ENCODE measurements at regions not wholly inside any gene's neighbourhood (a gene's known extent, or its start where the extent isn't known, plus 50 kb on each side); places are given as distances from the start of the nearest gene placed in this dataset.
"Not testable (repeated sequence)": the region's sequence is repeated elsewhere in the genome, so short reads cannot be mapped to it uniquely, and the experiment has no call there.

DNA sequence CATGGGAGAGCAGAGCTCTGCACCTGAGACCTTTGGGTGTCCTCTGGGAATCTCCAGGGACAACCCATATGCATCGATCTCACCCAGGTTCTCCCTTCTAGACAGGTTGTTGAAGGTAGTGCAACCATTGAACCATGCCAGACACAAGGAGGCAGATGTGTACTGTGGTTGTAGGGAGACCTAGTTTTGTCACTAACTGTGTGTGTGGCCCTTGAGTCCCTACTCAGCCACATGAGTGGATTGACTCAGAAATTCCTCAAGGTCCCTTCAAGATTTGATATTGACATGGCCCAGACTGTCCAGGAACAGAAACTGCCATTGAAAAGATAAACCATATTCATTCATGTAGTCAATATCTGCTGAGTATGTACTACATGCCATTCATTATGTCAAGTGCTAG is 396.4 kb upstream of the CCL2 start:
- Mint-ChIP-seq H3K9me3 (no peaks in the 10 kb centered on the region), H3K27me3 (peaks cover 5% of the 10 kb centered on the region), H3K27ac (no peak overlapping the region), H3K4me1 (ENCODE audit: low read depth) (no peaks in the 10 kb centered on the region), H3K36me3 (ENCODE audit: low read depth) (no peaks in the 10 kb centered on the region), H3K4me3 (no peak overlapping the region)
- intact Hi-C loops (cut with micrococcal nuclease) = no loop called here

DNA sequence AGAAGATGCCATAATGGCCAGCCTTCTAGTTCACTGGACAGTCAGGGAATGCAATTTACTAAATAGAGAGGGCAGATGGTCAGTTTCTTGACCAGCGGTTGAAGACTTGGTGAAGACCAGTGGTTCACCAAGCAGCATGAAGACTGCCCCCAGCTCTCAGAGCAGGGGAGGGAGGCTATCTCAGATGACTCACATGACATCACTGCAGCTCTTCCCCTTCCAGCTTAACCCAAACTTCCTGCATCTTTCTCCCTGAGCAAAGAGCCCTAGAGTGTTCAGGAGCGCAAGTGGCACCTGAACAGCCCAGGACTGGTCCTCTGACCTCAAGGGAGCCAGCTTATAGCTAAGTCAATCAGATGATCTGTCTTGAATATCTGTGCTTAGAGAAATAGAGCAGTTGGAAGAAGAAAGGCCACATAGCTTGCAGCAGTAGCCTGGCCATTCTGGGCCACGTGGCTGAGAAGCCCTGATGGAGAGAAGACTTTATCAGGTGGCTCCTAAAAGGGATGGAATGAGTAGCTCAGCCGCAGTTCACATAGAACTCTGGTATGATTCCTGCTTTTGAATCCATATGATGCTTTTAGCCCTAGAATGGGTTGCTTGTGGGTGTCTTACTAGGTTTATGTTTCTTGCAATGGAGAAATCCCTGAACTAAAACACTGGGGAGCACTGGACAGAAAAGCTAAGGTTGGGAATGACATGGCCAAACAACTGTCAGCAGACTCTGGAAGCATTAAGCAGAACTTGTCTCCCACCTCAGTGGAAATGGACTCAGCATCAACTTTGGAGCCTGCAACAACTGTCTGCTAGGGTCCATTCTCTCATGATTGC is 392.1 kb upstream of the CCL2 start:
- peaks cover 4% of the 10 kb centered on the region for H3K27me3 Mint-ChIP-seq
- no peak overlapping the region for H3K4me3 Mint-ChIP-seq
- intact Hi-C loops (cut with micrococcal nuclease) = no loop called here
- no peaks in the 10 kb centered on the region for H3K4me1 Mint-ChIP-seq (ENCODE audit: low read depth)
- H3K27ac Mint-ChIP-seq = no peak overlapping the region
- H3K36me3 Mint-ChIP-seq (ENCODE audit: low read depth) = no peaks in the 10 kb centered on the region
- H3K9me3 Mint-ChIP-seq = no peaks in the 10 kb centered on the region

DNA sequence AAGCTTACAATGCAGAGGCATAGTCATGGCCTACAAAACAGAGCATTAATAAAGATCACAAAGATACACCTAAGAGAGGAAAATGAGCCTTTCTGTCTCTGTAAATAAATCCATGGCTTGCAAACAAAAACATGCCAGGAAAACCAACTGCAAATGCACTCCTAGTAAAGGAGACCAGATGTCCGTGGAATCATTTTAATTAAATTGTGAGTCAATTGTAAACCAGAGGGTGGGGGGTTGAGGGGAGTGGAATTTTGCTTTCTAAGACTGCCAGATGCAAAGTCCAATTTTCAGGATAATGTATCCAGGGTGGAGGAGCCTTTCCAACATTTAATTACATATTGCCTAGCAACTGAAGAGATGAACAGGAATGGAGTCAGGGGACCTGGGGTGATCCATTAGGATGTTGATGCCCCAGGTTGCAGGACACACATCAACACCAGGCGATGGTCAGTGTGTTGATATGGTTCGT is 390.3 kb upstream of the CCL2 start:
- H3K27ac Mint-ChIP-seq = no peak overlapping the region
- peaks cover 3% of the 10 kb centered on the region for H3K27me3 Mint-ChIP-seq
- no peaks in the 10 kb centered on the region for H3K9me3 Mint-ChIP-seq
- intact Hi-C loops (cut with micrococcal nuclease) = no loop called here
- no peak overlapping the region for H3K4me3 Mint-ChIP-seq
- H3K4me1 Mint-ChIP-seq (ENCODE audit: low read depth) = no peaks in the 10 kb centered on the region
- H3K36me3 Mint-ChIP-seq (ENCODE audit: low read depth) = no peaks in the 10 kb centered on the region

DNA sequence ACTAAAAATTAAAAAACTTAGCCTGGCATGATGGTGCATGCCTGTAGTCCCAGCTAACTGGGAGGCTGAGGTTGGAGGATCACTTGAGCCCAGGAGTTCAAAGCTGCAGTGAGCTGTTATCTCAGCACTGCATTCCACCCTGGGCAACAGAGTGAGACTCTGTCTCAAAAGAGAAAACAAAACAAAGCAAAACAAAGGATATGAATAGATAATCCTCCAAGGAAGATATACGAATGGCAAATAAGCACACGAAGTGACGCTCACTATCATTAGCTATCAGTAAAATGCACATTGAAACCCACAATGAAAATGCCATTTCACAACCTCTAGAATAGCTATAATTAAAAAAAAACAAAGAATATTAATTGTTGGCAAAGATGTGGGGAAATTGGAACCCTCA is 386.2 kb upstream of the CCL2 start:
- no peaks in the 10 kb centered on the region for H3K4me1 Mint-ChIP-seq (ENCODE audit: low read depth)
- no peaks in the 10 kb centered on the region for H3K9me3 Mint-ChIP-seq
- H3K27ac Mint-ChIP-seq = no peak overlapping the region
- H3K4me3 Mint-ChIP-seq = no peak overlapping the region
- H3K36me3 Mint-ChIP-seq (ENCODE audit: low read depth) = no peaks in the 10 kb centered on the region
- peaks cover 7% of the 10 kb centered on the region for H3K27me3 Mint-ChIP-seq
- intact Hi-C loops (cut with micrococcal nuclease) = no loop called here

DNA sequence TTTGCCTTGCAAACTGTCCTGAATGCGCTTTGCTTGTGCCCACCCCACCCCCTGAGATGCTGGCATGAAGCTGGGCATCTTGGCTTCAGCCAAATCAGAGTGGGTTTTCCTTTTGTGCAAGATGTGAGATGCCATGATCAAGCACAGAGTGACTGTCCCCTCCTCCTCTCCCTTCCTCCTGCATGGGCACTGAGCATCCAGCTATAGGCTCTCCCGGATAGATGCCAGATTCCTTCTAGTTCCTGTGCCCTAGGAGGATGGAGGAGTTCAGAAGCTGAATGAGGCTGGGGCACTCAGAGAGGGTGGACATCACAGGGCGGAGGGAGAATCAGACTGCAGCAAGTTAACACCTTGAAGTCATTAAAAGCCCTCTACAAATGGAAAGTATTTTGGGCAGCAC is 384.1 kb upstream of the CCL2 start:
- H3K4me1 Mint-ChIP-seq (ENCODE audit: low read depth) = peaks cover 5% of the 10 kb centered on the region
- no peaks in the 10 kb centered on the region for H3K9me3 Mint-ChIP-seq
- no peaks in the 10 kb centered on the region for H3K36me3 Mint-ChIP-seq (ENCODE audit: low read depth)
- intact Hi-C loops (cut with micrococcal nuclease) = no loop called here
- no peak overlapping the region for H3K27ac Mint-ChIP-seq
- peaks cover 7% of the 10 kb centered on the region for H3K27me3 Mint-ChIP-seq
- no peak overlapping the region for H3K4me3 Mint-ChIP-seq

- H3K36me3 Mint-ChIP-seq (ENCODE audit: low read depth) = no peaks in the 10 kb centered on the region
- no peak overlapping the region for H3K27ac Mint-ChIP-seq
- H3K4me1 Mint-ChIP-seq (ENCODE audit: low read depth) = peaks cover 5% of the 10 kb centered on the region
- intact Hi-C loops (cut with micrococcal nuclease) = no loop called here
- peaks cover 6% of the 10 kb centered on the region for H3K27me3 Mint-ChIP-seq
- H3K9me3 Mint-ChIP-seq = no peaks in the 10 kb centered on the region
- no peak overlapping the region for H3K4me3 Mint-ChIP-seq
These were observed 383.2 kb upstream of the CCL2 start for GRCh38 chr17:33871720-33872540.

DNA sequence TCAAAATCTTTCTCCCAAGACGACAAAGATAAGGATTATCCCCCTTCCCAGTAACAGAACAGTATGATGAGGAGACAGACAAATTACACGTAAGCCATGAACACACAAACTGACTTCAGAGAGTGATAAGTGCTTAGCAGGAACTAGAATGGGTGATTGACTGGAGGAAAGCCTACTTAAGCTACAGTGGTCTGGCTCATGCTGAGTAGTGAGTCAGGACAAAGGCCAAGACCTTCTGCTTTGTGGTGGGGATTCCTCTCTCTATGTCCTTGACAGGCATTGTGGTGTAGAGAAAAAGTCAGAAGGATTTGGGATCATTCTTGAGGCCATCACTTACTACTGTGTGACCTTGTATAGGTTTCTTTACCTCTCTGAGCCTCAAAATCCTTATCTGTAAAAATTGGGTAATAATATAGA is 381.9 kb upstream of the CCL2 start:
- Mint-ChIP-seq H3K27me3 (peaks cover 6% of the 10 kb centered on the region), H3K4me3 (no peak overlapping the region)
- intact Hi-C loops (cut with micrococcal nuclease) = no loop called here

DNA sequence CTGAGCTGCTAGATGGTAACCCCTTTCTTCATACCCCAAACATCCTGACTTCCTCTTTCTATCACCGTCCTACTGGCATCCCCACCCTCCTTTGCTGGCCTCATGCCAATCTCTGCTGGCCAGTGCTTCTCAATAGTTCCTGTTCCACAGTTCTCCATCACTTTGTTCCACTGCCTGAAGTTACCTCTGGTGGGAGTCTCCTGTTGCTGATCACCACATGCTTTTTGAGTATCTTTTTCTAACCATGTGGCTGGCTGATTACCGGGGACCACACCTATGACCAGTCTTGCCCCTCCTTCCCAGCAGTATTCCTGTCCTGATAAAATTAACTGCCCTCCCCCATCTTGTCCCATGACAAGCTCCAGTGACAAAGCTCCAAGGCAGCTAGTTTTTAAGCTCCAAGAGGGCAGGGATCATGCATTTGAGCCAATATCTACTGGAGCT is 380.4 kb upstream of the CCL2 start:
- no peak overlapping the region for H3K27ac Mint-ChIP-seq
- no peaks in the 10 kb centered on the region for H3K36me3 Mint-ChIP-seq (ENCODE audit: low read depth)
- intact Hi-C loops (cut with micrococcal nuclease) = no loop called here
- peaks cover 9% of the 10 kb centered on the region for H3K27me3 Mint-ChIP-seq
- no peaks in the 10 kb centered on the region for H3K9me3 Mint-ChIP-seq
- no peak overlapping the region for H3K4me3 Mint-ChIP-seq
- peaks cover 5% of the 10 kb centered on the region for H3K4me1 Mint-ChIP-seq (ENCODE audit: low read depth)

More for the DNA sequence above, 381.9 kb upstream of the CCL2 start:
- H3K9me3 Mint-ChIP-seq = no peaks in the 10 kb centered on the region
- no peaks in the 10 kb centered on the region for H3K36me3 Mint-ChIP-seq (ENCODE audit: low read depth)
- H3K4me1 Mint-ChIP-seq (ENCODE audit: low read depth) = peaks cover 5% of the 10 kb centered on the region
- H3K27ac Mint-ChIP-seq = no peak overlapping the region

DNA sequence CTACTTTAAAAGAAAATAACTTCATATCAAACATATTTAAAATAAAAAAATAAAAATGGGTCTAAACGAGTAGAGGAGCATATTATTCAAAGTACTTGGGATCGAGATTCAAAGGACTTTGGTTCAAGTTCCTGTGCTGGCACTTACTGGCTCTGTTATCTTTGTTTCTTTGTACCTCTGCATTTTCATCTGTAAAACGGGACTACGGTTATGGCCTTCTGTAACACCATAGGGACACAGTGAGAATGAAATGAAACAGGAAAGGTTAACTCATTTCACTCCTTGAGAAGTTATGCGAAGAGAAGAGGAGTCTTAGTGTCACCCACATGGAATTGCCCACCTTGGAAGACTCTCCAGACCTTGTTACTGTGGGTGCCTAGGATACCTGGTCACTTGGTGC is 379.1 kb upstream of the CCL2 start:
- H3K4me1 Mint-ChIP-seq (ENCODE audit: low read depth) = peaks cover 5% of the 10 kb centered on the region
- intact Hi-C loops (cut with micrococcal nuclease) = no loop called here
- H3K27ac Mint-ChIP-seq = no peak overlapping the region
- no peaks in the 10 kb centered on the region for H3K36me3 Mint-ChIP-seq (ENCODE audit: low read depth)
- H3K27me3 Mint-ChIP-seq = peaks cover 10% of the 10 kb centered on the region
- H3K9me3 Mint-ChIP-seq = no peaks in the 10 kb centered on the region
- no peak overlapping the region for H3K4me3 Mint-ChIP-seq

DNA sequence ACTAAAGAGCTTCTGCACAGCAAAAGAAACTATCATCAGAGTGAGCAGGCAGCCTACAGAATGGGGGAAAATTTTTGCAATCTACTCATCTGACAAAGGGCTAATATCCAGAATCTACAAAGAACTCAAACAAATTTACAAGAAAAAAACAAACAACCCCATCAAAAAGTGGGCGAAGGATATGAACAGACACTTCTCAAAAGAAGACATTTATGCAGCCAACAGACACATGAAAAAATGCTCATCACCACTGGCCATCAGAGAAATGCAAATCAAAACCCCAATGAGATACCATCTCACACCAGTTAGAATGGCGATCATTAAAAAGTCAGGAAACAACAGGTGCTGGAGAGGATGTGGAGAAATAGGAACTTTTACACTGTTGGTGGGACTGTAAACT is 372.8 kb upstream of the CCL2 start:
- H3K9me3 Mint-ChIP-seq; H3K27ac Mint-ChIP-seq; intact Hi-C loops (cut with micrococcal nuclease); H3K4me3 Mint-ChIP-seq; H3K36me3 Mint-ChIP-seq (ENCODE audit: low read depth); H3K4me1 Mint-ChIP-seq (ENCODE audit: low read depth); H3K27me3 Mint-ChIP-seq: not testable (repeated sequence)

DNA sequence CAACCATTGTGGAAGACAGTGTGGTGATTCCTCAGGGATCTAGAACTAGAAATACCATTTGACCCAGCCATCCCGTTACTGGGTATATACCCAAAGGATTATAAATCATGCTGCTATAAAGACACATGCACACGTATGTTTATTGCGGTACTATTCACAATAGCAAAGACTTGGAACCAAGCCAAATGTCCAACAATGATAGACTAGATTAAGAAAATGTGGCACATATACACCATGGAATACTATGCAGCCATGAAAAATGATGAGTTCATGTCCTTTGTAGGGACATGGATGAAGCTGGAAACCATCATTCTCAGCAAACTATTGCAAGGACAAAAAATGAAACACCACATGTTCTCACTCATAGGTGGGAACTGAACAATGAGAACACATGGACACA is 372.4 kb upstream of the CCL2 start:
- peaks cover 10% of the 10 kb centered on the region for H3K27me3 Mint-ChIP-seq
- H3K36me3 Mint-ChIP-seq (ENCODE audit: low read depth); H3K4me3 Mint-ChIP-seq; H3K27ac Mint-ChIP-seq; intact Hi-C loops (cut with micrococcal nuclease); H3K9me3 Mint-ChIP-seq; H3K4me1 Mint-ChIP-seq (ENCODE audit: low read depth): not testable (repeated sequence)

DNA sequence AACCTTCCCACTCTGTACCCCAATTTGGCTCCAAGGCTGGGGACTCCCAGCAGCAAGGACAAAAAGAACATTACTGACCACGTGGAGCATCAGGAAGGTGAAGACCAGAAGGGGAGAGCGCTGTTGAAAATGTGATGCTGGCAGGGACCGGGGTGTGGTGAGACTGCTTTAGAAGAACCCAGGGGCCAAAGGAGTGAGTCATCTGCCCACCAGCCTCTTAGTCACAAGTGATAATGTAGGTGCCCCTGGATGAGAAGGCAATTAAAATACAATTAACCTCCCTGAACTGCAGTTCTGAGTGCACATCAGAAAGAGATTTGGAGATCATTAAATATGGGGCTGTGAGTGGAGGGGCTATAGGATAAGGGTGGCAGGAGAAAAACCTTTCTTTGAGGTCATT is 366.6 kb upstream of the CCL2 start:
- Mint-ChIP-seq H3K36me3 (ENCODE audit: low read depth) (no peaks in the 10 kb centered on the region), H3K27me3 (peaks cover 13% of the 10 kb centered on the region), H3K4me1 (ENCODE audit: low read depth) (no peaks in the 10 kb centered on the region), H3K27ac (no peak overlapping the region), H3K4me3 (no peak overlapping the region), H3K9me3 (no peaks in the 10 kb centered on the region)
- intact Hi-C loops (cut with micrococcal nuclease) = no loop called here

DNA sequence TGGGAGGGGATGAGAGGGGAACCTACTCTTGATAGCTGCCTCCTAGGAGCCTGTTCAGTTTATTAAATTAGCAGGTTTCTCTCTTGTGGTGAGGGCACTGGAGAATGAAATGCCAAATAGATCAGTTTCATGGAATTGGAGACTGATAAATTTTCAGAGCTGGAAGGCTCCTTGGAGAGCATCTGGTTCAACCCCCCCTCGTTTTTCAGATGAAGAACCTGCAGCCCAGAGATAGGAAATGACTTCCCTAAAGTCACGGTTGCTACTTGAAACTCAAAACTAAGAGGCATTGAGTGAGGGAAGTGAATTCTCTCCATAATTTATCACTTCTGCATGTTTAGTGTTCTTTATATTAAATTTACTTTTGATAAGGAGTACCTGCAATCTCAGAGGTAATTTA is 366.0 kb upstream of the CCL2 start:
- Mint-ChIP-seq H3K27ac (no peak overlapping the region), H3K27me3 (peaks cover 13% of the 10 kb centered on the region), H3K9me3 (no peaks in the 10 kb centered on the region), H3K4me3 (no peak overlapping the region), H3K36me3 (ENCODE audit: low read depth) (no peaks in the 10 kb centered on the region), H3K4me1 (ENCODE audit: low read depth) (no peaks in the 10 kb centered on the region)
- intact Hi-C loops (cut with micrococcal nuclease) = no loop called here

DNA sequence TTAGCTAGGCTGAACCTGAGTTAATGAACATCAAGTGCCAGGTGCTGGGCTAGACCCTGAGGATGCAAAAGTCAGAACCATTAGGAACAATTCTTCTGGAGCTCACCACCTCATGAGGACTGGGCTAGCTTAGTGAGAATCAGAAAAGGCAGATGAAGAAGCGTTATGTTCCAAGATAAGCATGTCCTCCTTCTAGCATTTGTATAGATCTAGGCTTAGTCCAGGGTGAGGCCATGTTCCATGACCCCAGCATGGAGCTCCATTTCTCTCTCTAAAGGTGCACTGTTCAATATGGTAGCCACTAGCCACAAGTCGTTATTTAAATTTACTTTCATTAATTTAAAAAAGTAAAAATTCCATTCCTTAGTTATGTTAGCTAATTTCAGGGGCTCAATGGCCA is 365.3 kb upstream of the CCL2 start:
- Mint-ChIP-seq H3K36me3 (ENCODE audit: low read depth) (no peaks in the 10 kb centered on the region), H3K4me3 (no peak overlapping the region), H3K27ac (no peak overlapping the region), H3K4me1 (ENCODE audit: low read depth) (no peaks in the 10 kb centered on the region), H3K9me3 (no peaks in the 10 kb centered on the region), H3K27me3 (peaks cover 13% of the 10 kb centered on the region)
- intact Hi-C loops (cut with micrococcal nuclease) = no loop called here

All from dendritic cell treated with granulocyte-macrophage colony-stimulating factor and Interleukin-4, amounts not matched to agents 40 ng/mL and 50 ng/mL, for 4 days (primary cell).